Activated naive CD4-positive, alpha-beta T cell treated with anti-CD3 and anti-CD28 coated beads, Interleukin-2, amount 10 ng/mL, durations not matched to agents 7 days and 5 days (primary cell): ENCODE measurements at regions not wholly inside any gene's neighbourhood (a gene's known extent, or its start where the extent isn't known, plus 50 kb on each side); places are given as distances from the start of the nearest gene placed in this dataset.
"Not testable (repeated sequence)": the region's sequence is repeated elsewhere in the genome, so short reads cannot be mapped to it uniquely, and the experiment has no call there.

Experiments used
- CTCF ChIA-PET: fragments of 350-600 bp; sonication (Branson Sonifier 250); formaldehyde crosslinking; loops from one replicate; lab custom pipeline; 2021; ENCODE audit warnings: antibody characterized with exemption; lab: Charles Lee
- DNase-seq: peaks from one replicate; pipeline ENCODE4 v3.0.0-alpha.2; 2020
- H3K27ac Mint-ChIP-seq: one replicate; pipeline ENCODE4 v1.8.0; 2021; ENCODE audit warnings: mild to moderate bottlenecking, moderate library complexity, mixed read lengths
- H3K27me3 Mint-ChIP-seq: one replicate; pipeline ENCODE4 v1.8.0; 2021; ENCODE audit warnings: mild to moderate bottlenecking, mixed read lengths
- H3K36me3 Mint-ChIP-seq: one replicate; pipeline ENCODE4 v1.8.0; 2021; ENCODE audit warnings: mixed read lengths
- H3K4me1 Mint-ChIP-seq: one replicate; pipeline ENCODE4 v1.8.0; 2021; ENCODE audit warnings: mixed read lengths
- H3K4me3 Mint-ChIP-seq: one replicate; pipeline ENCODE4 v1.8.0; 2021; ENCODE audit warnings: mild to moderate bottlenecking, moderate library complexity, mixed read lengths
- H3K9me3 Mint-ChIP-seq: one replicate; pipeline ENCODE4 v1.8.0; 2021; ENCODE audit warnings: mixed read lengths

GRCh38 chr3:19825193-19825592 is 108.8 kb downstream of the EFHB start:
- no peaks in the 10 kb centered on the region for H3K27me3 Mint-ChIP-seq
- no peak overlapping the region for H3K4me3 Mint-ChIP-seq
- H3K9me3 Mint-ChIP-seq: peaks cover 10% of the 10 kb centered on the region
- DNase-seq: no peak
- no peaks in the 10 kb centered on the region for H3K36me3 Mint-ChIP-seq
- CTCF ChIA-PET: no interaction called here
- H3K4me1 Mint-ChIP-seq: no peaks in the 10 kb centered on the region
- H3K27ac Mint-ChIP-seq: no peak overlapping the region

GRCh38 chr3:19822805-19823204 is 111.2 kb downstream of the EFHB start:
- H3K27ac Mint-ChIP-seq: no peak overlapping the region
- peaks cover 10% of the 10 kb centered on the region for H3K9me3 Mint-ChIP-seq
- CTCF ChIA-PET: no interaction called here
- no peak overlapping the region for H3K4me3 Mint-ChIP-seq
- H3K36me3 Mint-ChIP-seq: no peaks in the 10 kb centered on the region
- DNase-seq: no peak
- H3K4me1 Mint-ChIP-seq: no peaks in the 10 kb centered on the region
- H3K27me3 Mint-ChIP-seq: no peaks in the 10 kb centered on the region

DNA sequence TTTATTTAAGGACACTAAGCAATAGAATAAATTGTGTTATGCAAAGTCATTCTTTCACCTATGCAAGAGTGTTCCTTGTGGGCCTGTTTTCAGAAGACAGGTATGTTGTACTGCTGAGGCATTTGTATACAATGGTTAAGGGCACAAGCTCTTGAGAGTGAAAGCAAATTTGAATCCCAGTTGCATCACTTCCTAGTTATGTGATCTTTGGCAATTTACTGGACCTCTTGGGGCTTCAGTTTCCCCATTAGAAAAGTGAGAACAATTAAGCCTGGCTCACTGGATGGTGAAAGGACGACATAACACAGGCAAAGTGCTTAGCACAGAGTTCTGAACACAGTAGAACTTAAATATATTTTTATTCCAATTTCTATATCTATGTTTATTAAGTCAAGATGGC is 117.4 kb downstream of the EFHB start:
- H3K36me3 Mint-ChIP-seq: no peaks in the 10 kb centered on the region
- no peak for DNase-seq
- H3K9me3 Mint-ChIP-seq: peaks cover 2% of the 10 kb centered on the region
- H3K4me3 Mint-ChIP-seq: no peak overlapping the region
- H3K4me1 Mint-ChIP-seq: no peaks in the 10 kb centered on the region
- CTCF ChIA-PET: no interaction called here
- H3K27me3 Mint-ChIP-seq: no peaks in the 10 kb centered on the region
- H3K27ac Mint-ChIP-seq: no peak overlapping the region

GRCh38 chr3:19815805-19816204 is 118.2 kb downstream of the EFHB start:
- no peaks in the 10 kb centered on the region for H3K27me3 Mint-ChIP-seq
- no peaks in the 10 kb centered on the region for H3K36me3 Mint-ChIP-seq
- no peaks in the 10 kb centered on the region for H3K9me3 Mint-ChIP-seq
- CTCF ChIA-PET: no interaction called here
- H3K4me1 Mint-ChIP-seq: no peaks in the 10 kb centered on the region
- no peak overlapping the region for H3K27ac Mint-ChIP-seq
- no peak for DNase-seq
- H3K4me3 Mint-ChIP-seq: no peak overlapping the region

- H3K36me3 Mint-ChIP-seq, H3K4me1 Mint-ChIP-seq, H3K9me3 Mint-ChIP-seq, DNase-seq, H3K27ac Mint-ChIP-seq, H3K4me3 Mint-ChIP-seq, H3K27me3 Mint-ChIP-seq, CTCF ChIA-PET: not testable (repeated sequence)
These were observed 120.3 kb downstream of the EFHB start for GRCh38 chr3:19813743-19814142.

GRCh38 chr3:19811689-19812088 is 122.3 kb downstream of the EFHB start:
- DNase-seq: no peak
- H3K9me3 Mint-ChIP-seq: no peaks in the 10 kb centered on the region
- no peaks in the 10 kb centered on the region for H3K36me3 Mint-ChIP-seq
- H3K27ac Mint-ChIP-seq: no peak overlapping the region
- CTCF ChIA-PET: no interaction called here
- H3K4me3 Mint-ChIP-seq: no peak overlapping the region
- no peaks in the 10 kb centered on the region for H3K4me1 Mint-ChIP-seq
- H3K27me3 Mint-ChIP-seq: no peaks in the 10 kb centered on the region

- peaks cover 3% of the 10 kb centered on the region for H3K9me3 Mint-ChIP-seq
- H3K4me3 Mint-ChIP-seq: no peak overlapping the region
- no peak overlapping the region for H3K27ac Mint-ChIP-seq
- no peaks in the 10 kb centered on the region for H3K36me3 Mint-ChIP-seq
- DNase-seq: no peak
- CTCF ChIA-PET: no interaction called here
- no peaks in the 10 kb centered on the region for H3K4me1 Mint-ChIP-seq
- no peaks in the 10 kb centered on the region for H3K27me3 Mint-ChIP-seq
These were observed 125.2 kb downstream of the EFHB start for GRCh38 chr3:19808834-19809233.

- no peaks in the 10 kb centered on the region for H3K4me1 Mint-ChIP-seq
- DNase-seq: no peak
- H3K27me3 Mint-ChIP-seq: no peaks in the 10 kb centered on the region
- CTCF ChIA-PET: no interaction called here
- no peak overlapping the region for H3K4me3 Mint-ChIP-seq
- peaks cover 8% of the 10 kb centered on the region for H3K9me3 Mint-ChIP-seq
- H3K36me3 Mint-ChIP-seq: no peaks in the 10 kb centered on the region
- H3K27ac Mint-ChIP-seq: no peak overlapping the region
These were observed 134.1 kb downstream of the EFHB start for GRCh38 chr3:19799887-19800286.

DNA sequence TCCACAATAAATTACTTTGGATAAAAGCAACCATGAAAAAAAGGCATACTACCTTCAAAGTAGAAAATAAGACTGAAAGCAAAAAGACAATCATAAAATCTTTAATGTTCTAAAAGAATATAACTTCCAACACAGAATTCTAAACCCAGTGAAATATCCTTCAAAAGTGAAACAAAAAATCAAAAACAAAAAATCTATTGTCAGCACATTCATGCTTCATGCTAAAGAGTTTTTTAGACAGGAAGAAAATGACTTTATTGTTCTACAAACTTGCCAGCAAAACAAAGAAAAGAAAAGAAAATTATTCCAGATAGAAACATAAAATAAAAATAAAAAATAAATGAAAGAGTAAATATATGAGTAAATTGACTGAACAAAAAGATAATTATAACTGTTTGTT is 134.9 kb downstream of the EFHB start:
- Mint-ChIP-seq H3K27me3 (no peaks in the 10 kb centered on the region), H3K4me3 (no peak overlapping the region), H3K27ac (no peak overlapping the region), H3K36me3 (no peaks in the 10 kb centered on the region), H3K4me1 (no peaks in the 10 kb centered on the region), H3K9me3 (peaks cover 5% of the 10 kb centered on the region)
- no peak for DNase-seq
- CTCF ChIA-PET: no interaction called here

- Mint-ChIP-seq H3K4me1 (no peaks in the 10 kb centered on the region), H3K9me3 (peaks cover 5% of the 10 kb centered on the region), H3K4me3 (no peak overlapping the region), H3K36me3 (no peaks in the 10 kb centered on the region), H3K27me3 (no peaks in the 10 kb centered on the region), H3K27ac (no peak overlapping the region)
- no peak for DNase-seq
- CTCF ChIA-PET: no interaction called here
These were observed 135.7 kb downstream of the EFHB start for GRCh38 chr3:19798324-19798723.

GRCh38 chr3:19792388-19792787 is 141.6 kb downstream of the EFHB start:
- Mint-ChIP-seq H3K4me3 (no peak overlapping the region), H3K9me3 (no peaks in the 10 kb centered on the region), H3K27me3 (no peaks in the 10 kb centered on the region), H3K4me1 (no peaks in the 10 kb centered on the region), H3K27ac (no peak overlapping the region), H3K36me3 (no peaks in the 10 kb centered on the region)
- CTCF ChIA-PET: no interaction called here
- no peak for DNase-seq

- no peaks in the 10 kb centered on the region for H3K4me1 Mint-ChIP-seq
- H3K27ac Mint-ChIP-seq: no peak overlapping the region
- H3K36me3 Mint-ChIP-seq: no peaks in the 10 kb centered on the region
- H3K4me3 Mint-ChIP-seq: no peak overlapping the region
- no peaks in the 10 kb centered on the region for H3K27me3 Mint-ChIP-seq
- CTCF ChIA-PET: no interaction called here
- DNase-seq: no peak
- H3K9me3 Mint-ChIP-seq: peaks cover 3% of the 10 kb centered on the region
These were observed 158.3 kb downstream of the EFHB start for GRCh38 chr3:19775765-19776164.

DNA sequence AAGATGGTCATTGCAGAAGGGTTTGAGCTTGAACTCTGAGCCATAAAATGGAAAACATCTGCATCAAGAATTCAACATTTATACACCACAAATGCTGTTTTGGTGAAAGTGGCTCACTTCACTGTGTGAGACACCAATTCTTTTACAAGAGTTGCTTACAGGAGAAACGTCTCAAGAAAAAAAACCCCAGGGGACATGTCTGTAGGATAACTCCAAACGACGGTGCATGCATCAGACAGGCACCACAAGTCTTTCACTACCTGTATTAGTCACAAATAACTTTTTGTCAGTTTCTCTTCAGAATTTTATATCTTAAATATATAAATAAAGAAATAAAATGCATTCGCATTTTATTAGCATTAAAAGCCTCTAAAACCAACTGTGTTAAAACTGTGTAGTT is 164.3 kb downstream of the EFHB start:
- Mint-ChIP-seq H3K4me1 (no peaks in the 10 kb centered on the region), H3K4me3 (no peak overlapping the region), H3K27ac (no peak overlapping the region), H3K36me3 (no peaks in the 10 kb centered on the region), H3K9me3 (no peaks in the 10 kb centered on the region), H3K27me3 (no peaks in the 10 kb centered on the region)
- CTCF ChIA-PET: no interaction called here
- no peak for DNase-seq

DNA sequence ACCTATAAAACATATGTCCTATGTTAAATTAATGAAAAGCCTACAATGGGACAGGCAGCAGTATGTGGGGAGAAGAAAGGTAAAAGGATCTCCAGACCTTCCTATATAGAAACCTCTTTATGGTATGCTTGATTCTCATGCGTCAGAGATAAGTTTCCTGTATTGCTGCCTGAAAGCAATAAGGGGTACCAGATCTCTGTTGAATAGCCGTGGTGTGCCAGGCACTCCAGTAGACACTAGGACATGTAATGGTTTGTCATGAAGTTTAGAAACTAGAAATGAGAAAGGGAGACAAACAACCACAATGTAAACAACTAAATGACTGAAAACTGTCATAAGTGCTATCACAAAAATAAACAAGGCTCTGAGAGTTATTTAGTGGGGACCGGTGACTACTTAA is 168.1 kb downstream of the EFHB start:
- Mint-ChIP-seq H3K9me3 (no peaks in the 10 kb centered on the region), H3K4me1 (no peaks in the 10 kb centered on the region), H3K27me3 (no peaks in the 10 kb centered on the region), H3K4me3 (no peak overlapping the region), H3K27ac (no peak overlapping the region), H3K36me3 (no peaks in the 10 kb centered on the region)
- no peak for DNase-seq
- CTCF ChIA-PET: no interaction called here

DNA sequence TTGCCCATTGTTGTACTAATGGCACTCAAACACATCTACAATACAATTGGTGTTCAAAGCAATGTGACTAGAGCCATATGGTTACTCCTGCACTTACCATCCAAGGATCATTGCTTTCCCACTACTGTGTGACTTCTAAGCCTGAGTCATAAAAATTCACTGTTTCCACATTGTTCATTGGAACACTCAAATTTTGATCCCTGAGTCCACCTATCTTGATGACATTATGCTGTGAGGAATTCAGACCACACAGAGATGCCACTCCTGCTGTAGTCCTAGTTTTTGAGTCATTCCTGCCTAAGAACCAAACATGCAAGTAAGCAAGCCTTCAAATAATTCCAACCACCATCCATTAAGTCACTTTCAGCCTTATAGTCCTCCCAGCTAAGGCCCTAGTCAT is 176.2 kb downstream of the EFHB start:
- DNase-seq: no peak

DNA sequence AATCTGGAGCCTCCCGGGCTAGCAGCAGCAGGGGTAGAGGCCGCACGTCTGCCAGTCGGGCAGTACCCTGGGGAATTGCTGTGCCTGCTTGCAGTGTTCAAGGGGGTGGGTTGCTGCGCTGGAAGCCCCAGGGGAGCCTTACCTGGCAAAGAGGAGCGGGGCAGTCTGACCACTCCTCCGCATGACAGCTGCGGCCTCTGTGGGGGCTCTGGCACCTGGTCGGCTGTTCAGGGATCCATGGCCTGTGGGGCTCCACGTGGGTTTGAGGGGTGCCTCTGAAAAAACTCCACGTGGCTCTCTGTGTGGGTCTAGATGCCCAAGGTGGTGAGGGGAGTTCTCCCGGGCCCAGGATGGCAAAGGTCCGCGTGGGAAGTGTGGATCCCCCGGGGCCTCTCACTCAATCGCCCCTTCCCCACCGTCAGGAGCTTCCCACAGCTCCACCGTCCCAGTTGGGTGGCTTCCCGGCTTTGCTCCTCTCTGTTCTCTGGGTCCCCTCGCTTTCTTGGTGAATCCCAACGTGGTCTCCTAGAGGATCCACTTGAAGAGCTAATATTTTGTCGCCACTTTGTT is 184.5 kb downstream of the EFHB start:
- H3K4me1 Mint-ChIP-seq: no peaks in the 10 kb centered on the region
- no peak overlapping the region for H3K4me3 Mint-ChIP-seq
- H3K9me3 Mint-ChIP-seq: no peaks in the 10 kb centered on the region
- DNase-seq: no peak
- H3K27ac Mint-ChIP-seq: no peak overlapping the region
- no peaks in the 10 kb centered on the region for H3K27me3 Mint-ChIP-seq
- H3K36me3 Mint-ChIP-seq: no peaks in the 10 kb centered on the region
- CTCF ChIA-PET: no interaction called here

More for the DNA sequence above, 176.2 kb downstream of the EFHB start:
- CTCF ChIA-PET: no interaction called here
- peaks cover 4% of the 10 kb centered on the region for H3K9me3 Mint-ChIP-seq
- no peaks in the 10 kb centered on the region for H3K4me1 Mint-ChIP-seq
- no peaks in the 10 kb centered on the region for H3K36me3 Mint-ChIP-seq
- H3K27ac Mint-ChIP-seq: no peak overlapping the region
- no peak overlapping the region for H3K4me3 Mint-ChIP-seq
- no peaks in the 10 kb centered on the region for H3K27me3 Mint-ChIP-seq
